Retinal pigment epithelial cell (primary cell): ENCODE measurements at regions not wholly inside any gene's neighbourhood (a gene's known extent, or its start where the extent isn't known, plus 50 kb on each side); places are given as distances from the start of the nearest gene placed in this dataset.
A peak's percentile ranks its signal among the peaks of the same experiment; 100 is the strongest.
"Not testable (repeated sequence)": the region's sequence is repeated elsewhere in the genome, so short reads cannot be mapped to it uniquely, and the experiment has no call there.

ENCODE experiments used
- DNase-seq: peaks from one replicate; pipeline ENCODE4 v3.0.0-alpha.2; 2010; ENCODE audit warnings: low read depth
- H3K4me3 ChIP-seq: 2 replicates; pipeline ENCODE4 v1.5.1; 2011; ENCODE audit warnings: mild to moderate bottlenecking, low read length, control low read depth, moderate library complexity
- CTCF ChIP-seq: conservative IDR thresholded peaks from 2 replicates; pipeline ENCODE4 v1.5.1; 2011; ENCODE audit warnings: low read depth, low read length, control low read depth, inconsistent platforms

GRCh38 chr21:27893619-27894018 is 926.7 kb upstream of the ADAMTS5 start:
- H3K4me3 ChIP-seq, result not testable (repeated sequence)

DNA sequence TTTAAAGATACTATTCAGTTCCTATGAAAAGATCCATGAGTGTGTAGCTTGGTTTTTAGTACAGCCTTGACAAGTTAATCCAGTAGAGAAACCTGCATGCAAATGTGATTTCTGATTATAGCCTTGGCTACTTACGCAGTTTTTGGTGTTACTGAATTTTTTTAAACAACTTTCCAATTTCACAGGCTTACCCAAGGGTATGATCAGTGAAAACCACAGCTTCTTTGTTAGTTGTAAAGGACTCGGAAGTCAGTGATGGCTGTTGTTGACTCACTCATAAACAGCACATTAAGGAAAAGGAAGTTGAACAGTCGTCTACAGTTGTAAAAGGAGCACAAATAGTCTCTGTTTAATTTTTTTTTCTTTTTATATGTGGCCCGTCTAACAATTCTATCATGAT is 924.6 kb upstream of the ADAMTS5 start:
- H3K4me3 ChIP-seq, result not testable (repeated sequence)
- DNase-seq, result peak; percentile 21

More at GRCh38 chr21:27893619-27894018, 926.7 kb upstream of the ADAMTS5 start:
- peak; percentile 40 for DNase-seq

DNA sequence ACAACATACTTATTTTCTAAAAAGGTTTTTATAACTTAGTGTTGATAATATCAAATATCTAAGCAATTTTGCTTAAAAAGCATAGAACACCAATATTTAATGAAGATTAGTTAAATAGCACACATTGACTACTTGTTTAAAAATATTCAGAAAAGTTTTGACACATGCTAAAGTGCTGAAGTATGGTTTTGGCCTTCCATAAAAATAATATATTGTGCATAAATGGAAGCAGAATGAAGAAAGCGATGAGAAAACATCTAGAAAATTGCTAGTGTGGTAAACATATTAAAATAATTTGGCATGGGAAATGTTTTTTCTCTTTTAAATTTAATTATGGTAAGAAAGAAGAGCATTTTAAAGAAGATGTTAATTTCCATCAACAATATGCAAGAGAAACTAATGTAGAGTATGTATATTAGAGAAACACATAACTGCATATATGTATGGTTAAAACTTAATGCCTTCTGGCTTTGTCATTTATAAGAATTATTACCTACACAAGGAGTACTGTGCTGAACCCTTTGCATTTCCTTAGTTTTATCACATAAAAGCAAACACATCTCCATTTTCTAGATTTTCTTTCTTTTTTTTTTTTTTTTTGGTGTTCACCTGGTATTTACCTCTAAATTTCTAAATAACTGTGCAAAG is 921.0 kb upstream of the ADAMTS5 start:
- not testable (repeated sequence) for DNase-seq, H3K4me3 ChIP-seq

- no peak overlapping the region for H3K4me3 ChIP-seq
- no peak for DNase-seq
- TF ChIP-seq CTCF, result no peak
Measured at GRCh38 chr21:27885296-27885711, 918.4 kb upstream of the ADAMTS5 start.

DNA sequence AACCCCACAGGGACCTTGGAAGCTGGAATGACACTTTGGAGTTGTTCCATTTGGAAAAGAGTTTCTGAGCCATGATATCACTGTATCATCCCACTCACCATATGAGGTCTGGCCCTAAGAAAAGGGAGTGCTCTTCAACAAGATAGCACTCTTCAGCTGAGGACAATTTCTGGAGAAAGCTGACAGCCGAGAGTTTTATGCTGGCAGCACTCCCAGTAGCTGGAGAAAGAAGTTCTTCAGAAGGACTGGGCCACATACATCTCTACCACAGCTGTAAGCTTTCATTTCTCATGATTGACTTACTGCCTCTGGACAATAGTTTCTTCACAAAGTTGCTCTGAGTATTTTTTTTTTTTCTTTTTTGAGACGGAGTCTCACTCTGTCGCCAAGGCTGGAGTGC is 914.4 kb upstream of the ADAMTS5 start:
- DNase-seq, result not testable (repeated sequence)

DNA sequence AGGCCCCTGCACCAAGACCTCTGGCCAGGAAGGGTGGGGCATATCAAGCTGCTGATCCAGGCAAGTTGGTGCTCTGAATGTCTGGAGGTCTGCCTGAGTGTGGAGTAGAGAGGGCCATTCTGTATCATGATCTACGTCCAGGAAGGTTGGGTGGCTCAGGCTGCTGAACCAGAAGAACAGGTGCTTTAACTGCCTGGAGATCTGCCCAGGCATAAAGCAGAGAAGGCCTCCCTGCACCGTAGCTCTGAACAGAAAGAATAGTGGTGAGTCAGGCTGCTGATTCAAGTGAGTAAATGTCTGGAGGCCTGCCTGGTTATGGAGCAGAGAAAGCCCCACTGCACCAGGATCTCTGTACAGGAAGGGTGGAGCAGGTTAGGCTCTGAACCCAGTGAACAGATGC is 905.5 kb upstream of the ADAMTS5 start:
- DNase-seq, H3K4me3 ChIP-seq: not testable (repeated sequence)

More for the DNA sequence above, 914.4 kb upstream of the ADAMTS5 start:
- H3K4me3 ChIP-seq, result not testable (repeated sequence)

- not testable (repeated sequence) for H3K4me3 ChIP-seq, DNase-seq
Measured at GRCh38 chr21:27870755-27871154, 903.9 kb upstream of the ADAMTS5 start.

- not testable (repeated sequence) for H3K4me3 ChIP-seq
- peak; percentile 38 for DNase-seq
Measured at GRCh38 chr21:27860314-27860955, 893.5 kb upstream of the ADAMTS5 start.

- not testable (repeated sequence) for DNase-seq, H3K4me3 ChIP-seq
Measured at GRCh38 chr21:27858053-27858825, 891.4 kb upstream of the ADAMTS5 start.

DNA sequence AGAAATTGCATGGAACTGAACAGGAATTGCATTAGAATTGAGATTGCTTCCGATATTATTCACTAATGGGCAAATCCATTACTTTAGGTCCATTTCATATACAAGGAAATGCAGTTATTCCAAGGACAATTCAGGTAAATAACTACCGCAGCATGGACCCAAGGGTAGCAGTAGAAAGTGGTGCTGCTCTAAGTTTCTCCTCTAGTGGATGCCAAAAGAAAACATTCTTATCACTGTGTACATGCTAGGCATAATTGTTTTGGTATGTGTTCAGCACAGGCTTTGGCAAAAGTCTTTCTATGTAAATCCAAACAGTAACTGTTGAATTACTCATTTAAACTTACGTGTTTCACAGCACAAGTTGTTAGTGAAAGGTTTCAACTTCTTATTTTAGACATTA is 890.1 kb upstream of the ADAMTS5 start:
- H3K4me3 ChIP-seq, DNase-seq: not testable (repeated sequence)

- no peak for DNase-seq
- TF ChIP-seq CTCF, result no peak
- H3K4me3 ChIP-seq, result no peak overlapping the region
Measured at GRCh38 chr21:27841084-27841672, 874.3 kb upstream of the ADAMTS5 start.

- TF ChIP-seq CTCF, result no peak
Measured at GRCh38 chr21:27840262-27840661, 873.4 kb upstream of the ADAMTS5 start.

More at GRCh38 chr21:27840262-27840661, 873.4 kb upstream of the ADAMTS5 start:
- no peak for DNase-seq
- no peak overlapping the region for H3K4me3 ChIP-seq
